Astrocyte of the cerebellum (primary cell): ENCODE measurements at regions not wholly inside any gene's neighbourhood (a gene's known extent, or its start where the extent isn't known, plus 50 kb on each side); places are given as distances from the start of the nearest gene placed in this dataset.

Experiments used
- DNase-seq: peaks from one replicate; pipeline ENCODE4 v3.0.0-alpha.2; 2011; ENCODE audit warnings: low read depth
- H3K4me3 ChIP-seq: 2 replicates; pipeline ENCODE4 v1.5.1; 2011; ENCODE audit warnings: mild to moderate bottlenecking, low read depth, low read length, moderate library complexity
- CTCF ChIP-seq: IDR thresholded peaks from 2 replicates; pipeline ENCODE4 v1.5.1; 2012; ENCODE audit warnings: low read length, low read depth, moderate library complexity, mild to moderate bottlenecking; ENCODE audit errors: missing control alignments
- in situ Hi-C: cut with HindIII; loops from 2 replicates; pipeline ENCODE4 v1.10.0; 2017; ENCODE audit warnings: low sequenced_read_pairs

- no peak for DNase-seq
- no peak for TF ChIP-seq CTCF
- in situ Hi-C loops = no loop called here
- H3K4me3 ChIP-seq = no peak overlapping the region
Measured at GRCh38 chr18:64287926-64288325, 139.0 kb upstream of the LINC00305 start.

DNA sequence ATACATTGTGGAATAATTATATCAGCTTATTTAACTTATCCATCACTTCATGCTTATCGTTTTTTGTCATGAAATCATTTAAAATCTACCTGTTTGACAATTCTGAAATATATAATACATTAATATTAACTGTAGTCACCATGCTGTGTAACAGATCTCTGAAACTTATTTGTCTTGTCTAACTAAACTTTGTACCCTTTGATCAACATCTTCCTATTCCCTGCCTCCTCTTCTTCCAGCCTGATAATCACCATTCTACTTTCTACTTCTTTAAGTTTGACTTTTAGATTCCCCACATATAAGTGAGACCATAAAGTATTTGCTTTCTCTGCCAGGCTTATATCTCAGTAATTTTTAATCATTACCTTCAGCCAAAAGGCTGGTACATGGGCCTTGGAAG, 134.2 kb upstream of the LINC00305 start:
- no peak for DNase-seq
- TF ChIP-seq CTCF = no peak
- in situ Hi-C loops = no loop called here
- no peak overlapping the region for H3K4me3 ChIP-seq

- in situ Hi-C loops = no loop called here
- no peak for TF ChIP-seq CTCF
- H3K4me3 ChIP-seq = no peak overlapping the region
- no peak for DNase-seq
Measured at GRCh38 chr18:64278026-64278425, 129.1 kb upstream of the LINC00305 start.

DNA sequence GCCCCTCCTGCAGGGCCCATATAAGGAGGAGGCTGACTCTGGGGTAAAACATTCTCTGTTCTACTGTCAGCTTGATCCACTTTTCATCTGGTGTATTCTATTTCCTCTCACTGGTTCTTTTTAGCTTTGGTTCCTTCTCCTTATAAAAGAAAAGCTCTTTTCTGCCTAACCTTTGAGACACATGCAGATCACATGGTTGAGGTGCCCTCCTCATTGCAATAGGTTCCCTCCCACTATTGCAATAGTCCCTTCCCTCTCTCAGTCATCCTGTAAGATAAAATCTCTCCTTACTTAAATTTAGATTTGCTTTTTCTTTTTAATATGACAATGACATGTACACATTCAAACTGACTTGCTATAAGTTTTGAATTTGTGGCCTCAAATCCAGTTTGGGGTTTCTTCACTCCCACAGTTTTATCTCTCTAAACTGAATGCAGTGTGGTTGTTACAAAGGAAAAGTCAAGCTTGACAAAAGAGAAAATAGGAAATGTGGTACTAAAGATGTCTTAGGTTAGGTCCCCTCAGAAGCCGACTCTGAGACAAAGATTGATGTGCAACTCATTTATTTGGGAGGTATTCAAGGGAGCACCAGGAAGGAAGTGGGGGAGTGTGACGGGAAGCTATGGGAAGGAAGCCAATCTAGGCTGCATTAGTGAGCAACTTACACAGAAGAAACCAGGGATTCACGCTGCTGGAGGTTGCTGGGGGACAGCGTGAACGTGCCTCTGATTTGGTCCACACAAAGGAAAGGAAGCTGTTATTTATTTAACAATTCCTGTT, 127.6 kb upstream of the LINC00305 start:
- TF ChIP-seq CTCF = no peak
- in situ Hi-C loops = no loop called here
- DNase-seq = peak; percentile 6
- H3K4me3 ChIP-seq = no peak overlapping the region

DNA sequence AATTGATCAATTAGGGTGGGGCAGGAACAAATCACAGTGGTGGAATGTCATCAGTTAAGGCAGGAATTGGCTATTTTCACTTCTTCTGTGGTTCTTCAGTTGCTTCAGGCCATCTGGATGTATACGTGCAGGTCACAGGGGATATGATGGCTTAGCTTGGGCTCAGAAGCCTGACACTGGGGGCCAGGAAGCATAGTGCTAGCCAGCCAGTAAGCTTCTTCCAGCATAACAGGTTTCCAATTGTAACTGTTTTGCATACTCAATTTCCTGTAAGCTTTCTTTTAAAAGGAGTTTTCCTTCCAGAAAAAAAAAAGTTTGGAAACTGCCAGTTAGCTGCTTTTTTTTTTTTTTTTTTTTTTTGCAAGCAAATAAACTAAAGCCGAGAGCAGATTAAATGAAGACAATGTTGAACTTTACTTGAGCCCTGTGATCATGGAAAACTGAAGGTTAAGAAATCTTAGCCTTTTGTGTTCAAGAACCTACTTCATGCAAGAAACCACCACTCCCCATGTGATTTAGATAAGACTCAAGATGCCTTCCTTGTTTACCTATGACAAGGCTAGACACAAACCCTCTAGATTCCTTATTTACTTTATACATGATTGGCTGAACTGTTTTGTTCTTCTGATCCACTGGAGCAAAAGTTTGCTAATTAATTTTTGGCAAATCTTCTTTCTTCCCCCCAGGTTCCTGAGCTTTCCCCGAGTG, 126.9 kb upstream of the LINC00305 start:
- DNase-seq = no peak
- no peak for TF ChIP-seq CTCF
- in situ Hi-C loops = no loop called here
- no peak overlapping the region for H3K4me3 ChIP-seq

DNA sequence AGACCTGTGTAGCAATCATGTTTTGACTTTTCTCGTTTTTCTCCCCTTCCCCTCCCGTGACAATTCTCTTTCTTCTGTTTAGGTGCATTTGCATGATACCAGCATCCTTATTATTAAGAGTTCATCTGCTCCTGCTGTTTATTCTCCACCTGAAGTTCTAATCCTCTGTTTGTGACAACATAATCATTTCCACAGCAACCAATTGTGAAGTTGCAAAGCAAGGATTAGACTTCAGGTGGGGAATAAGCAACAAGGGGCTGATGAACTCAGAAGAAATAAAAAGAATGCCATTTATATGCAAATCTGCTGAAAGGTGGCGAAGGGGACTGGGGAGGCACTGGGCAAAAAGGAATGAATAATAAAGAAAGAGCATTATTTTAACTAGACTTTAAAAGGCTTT, 124.8 kb upstream of the LINC00305 start:
- TF ChIP-seq CTCF = no peak
- H3K4me3 ChIP-seq = no peak overlapping the region
- in situ Hi-C loops = no loop called here
- DNase-seq = no peak
